ENCODE measurements at regions not wholly inside any gene's neighbourhood (a gene's known extent, or its start where the extent isn't known, plus 50 kb on each side); places are given as distances from the start of the nearest gene placed in this dataset.

DNA sequence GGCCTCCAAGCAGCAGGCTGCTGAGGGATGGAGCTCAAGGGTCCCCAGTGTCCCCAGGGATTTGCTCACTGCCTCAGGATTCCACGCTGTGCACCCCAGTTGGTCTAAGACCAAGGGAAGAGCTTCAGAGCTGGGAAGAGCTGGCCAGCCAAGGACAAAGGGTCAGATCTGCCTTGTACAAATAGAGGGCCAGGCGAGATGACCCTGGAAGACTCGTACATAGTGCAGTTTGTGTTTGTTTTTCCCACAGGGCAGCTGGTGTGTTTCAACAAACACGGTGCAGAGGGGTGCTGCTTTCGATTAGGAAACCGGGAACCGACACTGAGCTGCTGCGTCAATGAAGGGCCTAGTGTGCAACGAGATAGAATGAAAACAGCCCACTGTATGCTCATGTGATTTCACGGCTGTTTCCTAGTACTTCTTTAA lies 56.1 kb upstream of the TRPM1 start:
- Histone ChIP-seq H3K4me2 (ENCODE audit: low read length) (no peak overlapping the region), H4K20me1 (ENCODE audit: insufficient read depth) (no peaks in the 10 kb centered on the region), H3K9me3 (ENCODE audit: low read length) (no peaks in the 10 kb centered on the region)

DNA sequence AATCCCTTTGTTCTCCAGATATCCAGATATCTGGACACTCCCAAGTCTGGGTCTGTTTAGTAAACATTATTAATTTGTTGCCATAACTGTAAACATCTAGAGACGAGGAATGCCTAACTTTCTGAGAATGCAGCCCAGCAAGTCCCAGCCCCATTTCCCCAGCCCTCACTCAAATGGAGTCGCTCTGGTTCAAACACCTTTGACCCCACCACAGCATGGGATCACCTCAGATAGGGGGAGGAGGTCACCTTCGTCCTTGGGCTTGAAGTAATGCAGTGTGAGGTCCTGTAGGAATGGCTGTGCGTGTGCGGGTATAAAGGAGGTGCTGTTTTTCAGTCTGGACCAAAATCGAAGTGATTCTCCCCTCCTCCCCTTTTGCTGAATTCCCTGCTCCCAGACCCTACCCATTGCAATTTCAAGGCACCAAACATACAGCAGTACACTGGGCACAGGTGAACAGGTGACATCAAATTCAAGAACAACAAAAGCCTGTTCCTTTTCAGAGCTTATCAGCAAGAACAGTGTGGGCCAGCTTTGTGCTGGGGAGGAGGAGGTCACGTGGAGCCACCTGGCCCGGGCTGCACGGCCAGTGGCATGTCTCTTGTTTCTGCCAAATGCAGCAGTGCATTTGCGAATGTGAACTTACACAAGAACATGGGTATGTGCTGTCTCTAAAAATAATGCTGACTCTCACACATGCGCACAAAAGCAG lies 57.5 kb upstream of the TRPM1 start:
- H3K9me2 ChIP-seq (ENCODE audit: insufficient read depth, low read length), result no peaks in the 10 kb centered on the region
- H2AFZ ChIP-seq (ENCODE audit: low read depth, low read length), result no peak overlapping the region
- no peaks in the 10 kb centered on the region for H3K9me3 ChIP-seq (ENCODE audit: low read length)
- no peaks in the 10 kb centered on the region for H3K79me2 ChIP-seq (replicated peaks; ENCODE audit: insufficient read depth, low read length)
- no peak overlapping the region for H3K9ac ChIP-seq (ENCODE audit: low read length)
- H3K27me3 ChIP-seq (ENCODE audit: insufficient read depth, low read depth, low read length), result no peaks in the 10 kb centered on the region
- no peaks in the 10 kb centered on the region for H3F3A ChIP-seq (ENCODE audit: insufficient read depth, low read length, poor library complexity, severe bottlenecking)
- H3K4me2 ChIP-seq (ENCODE audit: low read length), result no peak overlapping the region
- H3K4me3 ChIP-seq (ENCODE audit: low read length), result no peak overlapping the region
- H3K27ac ChIP-seq (ENCODE audit: low read length), result no peak overlapping the region
- H4K20me1 ChIP-seq (ENCODE audit: insufficient read depth), result no peaks in the 10 kb centered on the region
- H3K36me3 ChIP-seq (ENCODE audit: insufficient read depth, low read length), result no peaks in the 10 kb centered on the region
- no peak for TF ChIP-seq POLR2AphosphoS5 (IDR thresholded peaks at IDR 0.05)
- no peak for TF ChIP-seq TAF1 (IDR thresholded peaks at IDR 0.05; ENCODE audit: low read depth)
- TF ChIP-seq SMC3 (conservative IDR thresholded peaks at IDR 0.05; ENCODE audit: poor library complexity), result no peak
- TF ChIP-seq, protein P1, sequence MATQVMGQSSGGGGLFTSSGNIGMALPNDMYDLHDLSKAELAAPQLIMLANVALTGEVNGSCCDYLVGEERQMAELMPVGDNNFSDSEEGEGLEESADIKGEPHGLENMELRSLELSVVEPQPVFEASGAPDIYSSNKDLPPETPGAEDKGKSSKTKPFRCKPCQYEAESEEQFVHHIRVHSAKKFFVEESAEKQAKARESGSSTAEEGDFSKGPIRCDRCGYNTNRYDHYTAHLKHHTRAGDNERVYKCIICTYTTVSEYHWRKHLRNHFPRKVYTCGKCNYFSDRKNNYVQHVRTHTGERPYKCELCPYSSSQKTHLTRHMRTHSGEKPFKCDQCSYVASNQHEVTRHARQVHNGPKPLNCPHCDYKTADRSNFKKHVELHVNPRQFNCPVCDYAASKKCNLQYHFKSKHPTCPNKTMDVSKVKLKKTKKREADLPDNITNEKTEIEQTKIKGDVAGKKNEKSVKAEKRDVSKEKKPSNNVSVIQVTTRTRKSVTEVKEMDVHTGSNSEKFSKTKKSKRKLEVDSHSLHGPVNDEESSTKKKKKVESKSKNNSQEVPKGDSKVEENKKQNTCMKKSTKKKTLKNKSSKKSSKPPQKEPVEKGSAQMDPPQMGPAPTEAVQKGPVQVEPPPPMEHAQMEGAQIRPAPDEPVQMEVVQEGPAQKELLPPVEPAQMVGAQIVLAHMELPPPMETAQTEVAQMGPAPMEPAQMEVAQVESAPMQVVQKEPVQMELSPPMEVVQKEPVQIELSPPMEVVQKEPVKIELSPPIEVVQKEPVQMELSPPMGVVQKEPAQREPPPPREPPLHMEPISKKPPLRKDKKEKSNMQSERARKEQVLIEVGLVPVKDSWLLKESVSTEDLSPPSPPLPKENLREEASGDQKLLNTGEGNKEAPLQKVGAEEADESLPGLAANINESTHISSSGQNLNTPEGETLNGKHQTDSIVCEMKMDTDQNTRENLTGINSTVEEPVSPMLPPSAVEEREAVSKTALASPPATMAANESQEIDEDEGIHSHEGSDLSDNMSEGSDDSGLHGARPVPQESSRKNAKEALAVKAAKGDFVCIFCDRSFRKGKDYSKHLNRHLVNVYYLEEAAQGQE (IDR thresholded peaks at IDR 0.05; ENCODE audit: borderline replicate concordance), result no peak
- TF ChIP-seq CTCF (IDR thresholded peaks at IDR 0.05; ENCODE audit: poor library complexity, severe bottlenecking), result no peak

More for the DNA sequence above, 56.1 kb upstream of the TRPM1 start:
- Histone ChIP-seq H2AFZ (ENCODE audit: low read depth, low read length) (no peak overlapping the region), H3K9ac (ENCODE audit: low read length) (no peak overlapping the region), H3F3A (ENCODE audit: insufficient read depth, low read length, poor library complexity, severe bottlenecking) (no peaks in the 10 kb centered on the region), H3K27ac (ENCODE audit: low read length) (no peak overlapping the region), H3K79me2 (replicated peaks; ENCODE audit: insufficient read depth, low read length) (no peaks in the 10 kb centered on the region), H3K4me3 (ENCODE audit: low read length) (no peak overlapping the region), H3K9me2 (ENCODE audit: insufficient read depth, low read length) (no peaks in the 10 kb centered on the region), H3K27me3 (ENCODE audit: insufficient read depth, low read depth, low read length) (no peaks in the 10 kb centered on the region), H3K36me3 (ENCODE audit: insufficient read depth, low read length) (no peaks in the 10 kb centered on the region)
- TF ChIP-seq, protein P1 (IDR thresholded peaks at IDR 0.05; ENCODE audit: borderline replicate concordance), result no peak
- TF ChIP-seq MXI1 (conservative IDR thresholded peaks at IDR 0.05; ENCODE audit: poor library complexity, severe bottlenecking) (no peak), TAF1 (IDR thresholded peaks at IDR 0.05; ENCODE audit: low read depth) (no peak), SMC3 (conservative IDR thresholded peaks at IDR 0.05; ENCODE audit: poor library complexity) (no peak), POLR2AphosphoS5 (IDR thresholded peaks at IDR 0.05) (no peak), EZH2 (IDR thresholded peaks at IDR 0.05; ENCODE audit: borderline replicate concordance, insufficient read depth, low read length, poor library complexity, severe bottlenecking) (no peak)
